Stimulated activated CD4-positive, alpha-beta T cell treated with anti-CD3 and anti-CD28 coated beads, Interleukin-12 subunit alpha, Interleukin-12 subunit beta, amount 100 ng/mL, for 48 hours (primary cell): ENCODE measurements at regions not wholly inside any gene's neighbourhood (a gene's known extent, or its start where the extent isn't known, plus 50 kb on each side); places are given as distances from the start of the nearest gene placed in this dataset.
"Not testable (repeated sequence)": the region's sequence is repeated elsewhere in the genome, so short reads cannot be mapped to it uniquely, and the experiment has no call there.

Source experiments
- DNase-seq, 3 donors: peaks; one replicate each; pipeline ENCODE4 v3.0.0-alpha.2; 2020; ENCODE audit warnings: low read depth in 2 of 3, low spot score in 1 of 3

DNA sequence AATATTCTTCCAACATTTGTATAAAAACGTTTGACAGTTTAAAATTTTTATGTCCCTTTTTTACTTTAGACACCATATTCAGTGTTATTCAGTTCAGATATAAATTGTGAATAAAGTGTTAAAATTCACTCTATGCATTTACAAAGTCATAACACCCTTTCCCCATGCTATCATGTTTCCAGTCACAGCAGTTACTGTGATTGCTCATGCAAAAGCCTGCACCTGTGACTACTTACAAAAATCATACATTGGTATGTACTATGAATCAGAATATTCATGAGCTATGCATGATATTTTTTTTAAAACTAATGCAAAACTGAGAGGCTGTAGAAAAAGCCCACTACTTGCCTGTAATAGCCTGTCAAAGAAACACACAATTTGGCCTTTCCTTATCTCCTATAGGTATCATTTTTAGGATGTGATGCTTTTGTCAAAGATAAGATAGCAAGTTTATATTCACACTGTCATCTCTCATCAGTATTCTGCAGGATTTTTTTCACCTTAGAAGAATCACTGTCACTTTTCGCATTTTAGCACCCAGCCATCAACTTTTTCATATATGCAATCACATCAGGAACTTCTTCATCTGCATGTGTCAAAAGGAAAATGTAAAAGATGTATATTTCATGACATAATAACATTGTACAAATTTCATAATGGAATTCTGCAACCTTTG lies 443.2 kb downstream of the C12orf50 start:
- no peak for DNase-seq

DNA sequence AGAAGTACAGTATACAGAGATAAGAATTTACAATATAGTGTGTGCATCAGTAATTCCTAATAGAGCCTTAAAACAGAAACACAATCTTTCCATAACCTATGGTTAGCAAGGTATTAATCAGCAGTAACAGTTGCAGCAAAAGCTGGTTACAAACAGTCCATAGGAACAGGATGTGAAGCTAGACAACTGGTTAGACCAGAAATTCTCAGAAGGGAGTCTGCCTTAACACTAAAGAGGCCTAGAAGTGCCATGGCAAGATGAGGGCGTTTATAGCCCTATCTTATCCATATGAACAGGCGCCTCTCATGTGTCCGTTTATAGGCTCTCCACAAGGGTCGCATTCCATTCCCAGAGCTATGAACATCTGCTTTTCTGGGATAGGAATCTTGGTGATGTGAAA lies 450.1 kb downstream of the C12orf50 start:
- DNase-seq, result not testable (repeated sequence)

DNA sequence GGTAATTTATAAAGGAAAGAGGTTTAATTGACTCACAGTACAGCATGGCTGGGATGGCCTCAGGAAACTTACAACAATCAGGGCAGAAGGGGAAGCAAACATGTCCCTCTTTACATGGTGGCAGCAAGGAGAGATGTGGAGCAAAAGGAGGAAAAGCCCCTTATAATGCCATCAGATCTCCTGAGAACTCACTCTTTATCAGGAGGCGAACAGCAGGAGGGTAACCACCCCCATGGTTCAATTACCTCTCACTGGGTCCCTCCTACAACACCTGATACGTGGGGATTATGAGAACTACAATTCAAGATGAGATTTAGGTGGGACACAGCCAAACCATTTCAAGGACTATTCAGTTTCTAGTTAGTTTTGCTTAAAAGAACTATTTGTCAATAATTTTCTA lies 453.3 kb downstream of the C12orf50 start:
- no peak for DNase-seq

DNA sequence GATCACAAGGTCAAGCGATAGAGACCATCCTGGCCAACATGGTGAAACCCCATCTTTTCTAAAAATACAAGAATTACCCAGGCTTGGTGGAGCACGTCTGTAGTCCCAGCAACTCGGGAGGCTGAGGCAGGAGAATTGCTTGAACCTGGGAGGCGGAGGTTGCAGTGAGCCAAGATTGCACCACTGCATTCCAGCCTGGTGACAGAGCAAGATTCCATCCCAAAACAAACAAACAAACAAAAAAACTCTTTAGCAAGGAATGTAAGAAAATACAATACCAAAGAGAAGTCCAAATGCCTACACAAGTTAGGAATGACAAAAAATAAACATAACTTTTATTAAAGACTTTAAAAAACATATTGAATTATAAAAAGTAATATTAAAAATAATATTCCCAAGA lies 462.3 kb downstream of the C12orf50 start:
- DNase-seq, result not testable (repeated sequence)

DNA sequence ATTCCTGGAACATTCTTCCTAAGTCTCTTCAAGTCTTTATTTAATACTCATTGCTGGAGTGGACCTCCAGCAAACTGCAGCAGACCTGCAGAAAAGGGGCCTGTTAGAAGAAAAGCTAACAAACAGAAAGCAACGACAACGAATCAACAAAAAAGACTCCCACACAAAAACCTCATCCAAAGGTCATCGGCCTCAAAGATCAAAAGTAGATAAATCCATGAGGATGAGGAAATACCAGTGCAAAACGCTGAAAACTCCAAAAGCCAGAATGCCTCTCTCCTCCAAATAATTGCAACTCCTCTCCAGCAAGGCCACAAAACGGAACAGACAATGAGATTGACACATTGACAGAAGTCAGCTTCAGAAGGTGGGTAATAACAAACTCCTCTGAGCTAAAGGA lies 472.2 kb downstream of the C12orf50 start:
- DNase-seq, result no peak

DNA sequence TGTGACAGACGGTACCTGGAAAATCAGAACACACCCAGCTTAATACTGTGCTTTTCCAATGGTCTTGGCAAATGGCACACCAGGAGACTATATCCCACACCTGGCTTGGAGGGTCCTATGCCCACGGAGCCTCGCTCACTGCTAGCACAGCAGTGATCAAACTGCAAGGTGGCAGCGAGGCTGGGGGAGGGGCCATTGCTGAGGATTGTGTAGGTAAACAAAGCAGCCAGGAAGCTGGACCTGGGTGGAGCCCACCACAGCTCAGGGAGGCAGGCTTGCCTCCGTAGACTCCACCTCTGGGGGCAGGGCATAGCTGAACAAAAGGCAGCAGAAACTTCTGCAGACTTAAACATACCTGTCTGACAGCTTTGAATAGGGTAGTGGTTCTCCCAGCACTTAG lies 498.0 kb downstream of the C12orf50 start:
- DNase-seq, result not testable (repeated sequence)

DNA sequence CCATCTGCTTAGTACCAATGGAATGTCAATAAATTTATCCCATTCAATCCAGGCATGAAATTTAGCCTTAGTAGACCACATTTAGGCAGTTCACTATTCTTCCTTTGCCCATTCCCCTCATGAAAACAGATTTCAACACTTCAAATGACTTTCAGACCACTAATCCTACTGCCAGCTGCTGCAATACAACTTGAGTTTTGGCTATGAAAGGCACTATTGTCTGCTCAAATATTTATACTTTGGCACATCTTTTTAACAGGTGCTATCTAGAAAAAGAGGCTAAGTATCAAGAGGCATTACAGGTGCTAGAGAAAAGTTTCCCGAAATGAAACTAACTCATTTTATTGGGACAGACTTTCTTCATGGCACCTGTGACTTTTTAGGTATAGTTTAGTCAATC lies 499.8 kb downstream of the C12orf50 start:
- DNase-seq, result no peak

DNA sequence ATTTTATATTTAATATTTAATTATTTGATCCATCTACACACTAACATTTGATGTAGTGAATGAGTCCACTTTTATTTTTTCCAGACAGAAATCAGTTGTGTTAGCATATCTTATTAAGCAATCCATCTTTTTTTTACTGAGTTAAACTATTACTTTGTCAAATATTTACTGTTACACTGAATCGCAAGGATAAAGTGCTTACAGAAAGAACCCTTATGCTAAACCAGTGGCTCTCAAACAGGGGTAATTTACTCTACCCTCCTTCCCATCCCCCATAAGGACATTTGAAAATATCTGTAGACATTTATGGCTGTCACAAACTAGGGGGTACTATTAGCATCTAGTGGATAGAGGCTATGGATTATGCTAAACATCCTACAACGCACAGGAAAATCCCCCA lies 508.2 kb downstream of the C12orf50 start:
- no peak for DNase-seq

DNA sequence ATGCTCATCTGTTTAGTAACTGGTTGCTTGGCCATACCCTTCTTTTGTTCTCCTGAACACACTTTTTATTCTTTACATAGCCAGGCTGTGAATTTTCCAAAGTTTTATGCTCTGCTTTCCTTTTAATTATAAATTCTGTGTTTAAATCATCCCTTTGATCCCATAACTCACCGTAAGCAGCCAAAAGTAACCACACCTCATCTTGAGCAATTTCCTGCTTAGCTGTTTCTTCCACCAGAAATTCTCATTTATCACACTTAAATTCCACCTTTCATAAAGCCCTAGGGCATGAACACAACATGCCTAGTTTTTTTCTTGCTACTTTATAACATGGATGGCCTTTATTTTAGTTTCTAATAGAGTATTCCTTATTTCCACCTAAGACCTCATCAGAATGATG lies 510.7 kb downstream of the C12orf50 start:
- no peak for DNase-seq

DNA sequence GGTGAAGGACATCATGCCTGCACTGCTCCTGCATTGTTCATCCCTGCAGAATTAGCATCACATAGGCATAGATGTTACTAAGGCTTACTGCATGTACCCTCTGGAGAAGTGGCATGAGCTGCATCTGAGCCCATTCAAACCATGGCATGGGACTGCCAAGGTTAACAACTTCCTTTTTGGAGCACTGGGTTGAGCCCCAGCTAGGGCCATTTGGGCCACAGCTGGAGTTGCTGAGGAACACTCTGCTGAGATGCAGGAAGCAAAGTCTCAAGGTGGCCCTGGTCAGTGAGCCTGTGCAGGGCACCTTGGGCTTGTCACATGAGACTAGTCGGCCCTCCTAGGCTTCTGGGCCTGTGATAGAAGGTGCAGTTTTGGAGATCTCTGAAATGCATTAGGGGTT lies 511.2 kb downstream of the C12orf50 start:
- DNase-seq, result no peak

DNA sequence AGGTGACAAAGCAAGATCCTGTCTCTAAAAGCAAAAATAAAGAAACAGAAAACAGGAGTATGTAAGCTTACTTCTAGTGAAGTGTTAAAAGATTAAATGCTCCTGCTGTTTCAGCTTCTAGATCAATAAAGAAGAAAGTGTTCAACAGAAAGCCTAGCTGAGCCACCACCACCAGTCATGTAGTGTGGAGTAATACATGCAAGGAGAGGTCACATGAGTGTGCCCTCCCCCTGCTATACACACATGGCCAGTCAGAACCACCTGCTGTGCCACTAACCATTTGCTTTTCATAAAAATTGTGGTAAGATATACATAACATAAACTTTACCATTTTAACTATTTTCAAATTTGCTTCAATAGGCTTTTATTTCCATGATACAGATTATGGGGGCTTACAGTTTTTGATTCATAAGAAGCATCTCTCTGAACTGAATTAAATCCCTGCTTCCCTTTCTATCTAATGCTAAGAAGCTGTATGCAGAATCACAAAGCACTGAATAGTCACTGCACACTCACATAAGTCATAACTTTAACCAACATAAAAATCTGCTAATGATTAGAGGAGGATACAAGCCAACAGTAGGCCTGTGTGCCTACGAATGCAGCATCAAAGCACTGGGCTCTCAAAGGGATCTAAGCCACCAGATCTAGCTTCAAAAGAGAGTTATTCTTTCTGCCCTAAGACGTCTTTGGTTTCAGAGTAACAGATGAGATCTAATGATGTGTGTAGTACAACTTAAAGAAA lies 515.5 kb downstream of the C12orf50 start:
- DNase-seq, result no peak

DNA sequence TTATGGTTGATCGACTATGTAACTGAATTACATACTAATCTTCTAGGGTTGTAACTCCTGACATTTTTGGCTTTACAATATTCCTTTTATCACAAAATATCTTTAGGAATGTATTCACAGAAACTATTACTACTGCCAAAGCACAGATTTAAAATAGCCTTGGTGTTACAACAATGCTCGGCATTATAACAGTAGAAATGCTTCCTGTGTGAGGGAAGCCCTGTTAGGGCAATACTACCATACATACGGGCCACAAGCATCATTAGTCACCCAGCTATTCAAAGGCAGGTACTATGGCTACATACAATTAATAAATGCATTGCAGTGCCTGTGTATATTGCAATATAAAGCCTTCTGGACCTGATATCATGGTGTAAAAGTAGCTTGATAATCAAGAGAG lies 517.8 kb downstream of the C12orf50 start:
- DNase-seq, result no peak

DNA sequence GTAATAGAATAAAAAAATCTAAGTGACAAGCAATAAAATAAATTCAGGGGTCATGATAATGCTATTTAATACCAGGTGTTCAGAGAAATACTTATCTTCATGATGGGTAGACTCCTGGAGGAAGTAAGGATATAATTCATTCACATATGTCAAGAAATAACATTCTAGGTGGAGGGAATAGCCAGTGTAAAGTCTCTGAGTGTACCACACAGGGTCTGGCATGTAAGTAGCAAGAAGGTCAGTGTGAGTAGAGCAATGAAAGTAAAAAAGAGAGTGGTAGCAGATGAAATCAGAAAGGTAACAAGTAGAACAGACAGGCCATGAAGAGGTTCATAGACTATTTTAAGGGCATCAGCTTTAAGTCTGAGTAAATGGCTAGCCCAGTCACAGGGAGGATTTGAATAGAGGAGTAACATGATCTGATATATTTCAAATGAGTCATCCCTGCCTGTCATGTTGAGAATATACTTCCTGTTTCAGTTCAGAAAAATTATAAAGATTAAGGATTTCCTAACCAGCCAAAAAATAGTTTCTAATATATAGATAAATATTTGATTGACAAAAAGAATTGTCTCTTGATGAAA lies 519.9 kb downstream of the C12orf50 start:
- DNase-seq, result no peak

DNA sequence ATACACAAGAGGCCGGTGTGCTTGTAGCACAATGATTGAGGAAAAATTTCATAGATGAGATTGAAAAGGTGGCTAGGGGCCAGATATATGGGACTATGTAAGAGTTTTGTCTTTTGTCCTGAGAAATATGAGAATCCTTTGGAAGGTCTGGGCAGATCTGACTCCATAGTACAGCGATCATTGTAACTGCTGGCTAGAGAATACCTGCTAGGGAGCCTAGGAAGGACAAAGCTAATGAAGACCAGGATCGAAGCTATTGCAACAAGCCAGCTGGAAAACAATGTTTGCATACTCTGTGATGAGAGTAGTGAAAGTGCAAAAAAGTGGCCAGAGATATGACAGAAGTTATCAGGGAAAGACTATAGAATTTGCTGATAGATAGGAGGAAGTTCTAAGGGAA lies 537.6 kb downstream of the C12orf50 start:
- DNase-seq, result no peak

DNA sequence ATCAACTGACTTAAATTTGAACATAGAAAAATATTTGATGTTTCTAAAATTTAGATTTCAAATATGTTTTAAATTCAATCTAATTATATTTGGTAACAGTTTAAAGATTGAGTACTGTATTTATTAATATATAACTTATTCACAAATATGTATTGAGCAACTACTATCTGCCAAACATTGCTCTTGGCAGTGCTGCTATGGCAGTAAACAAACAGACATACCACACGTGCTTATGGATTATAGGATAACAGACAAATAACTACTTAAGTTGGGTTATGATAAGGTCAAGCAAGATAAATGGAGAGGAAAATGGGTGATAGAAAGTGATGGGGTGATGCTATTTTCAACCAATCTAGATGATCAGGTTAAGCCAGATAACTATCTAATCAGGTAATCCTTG lies 538.1 kb downstream of the C12orf50 start:
- DNase-seq, result no peak

DNA sequence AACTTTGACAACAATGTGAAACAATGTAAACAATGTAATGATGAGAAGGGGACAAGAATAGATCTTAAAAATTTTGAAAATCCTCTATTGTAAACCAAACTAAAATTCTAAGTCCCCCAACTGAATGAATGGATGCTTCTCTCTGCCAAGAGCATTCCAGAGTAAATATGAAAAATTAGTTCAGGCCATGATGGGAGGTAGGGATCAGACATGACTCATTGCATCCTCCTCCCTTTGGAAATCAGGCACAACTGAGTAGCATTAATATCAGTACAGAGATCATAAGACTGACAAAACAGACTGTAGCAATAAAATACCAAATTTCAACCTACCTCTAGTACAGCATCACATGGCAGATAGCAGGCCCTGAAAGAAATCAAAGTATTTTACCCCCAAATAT lies 559.9 kb downstream of the C12orf50 start:
- no peak for DNase-seq

DNA sequence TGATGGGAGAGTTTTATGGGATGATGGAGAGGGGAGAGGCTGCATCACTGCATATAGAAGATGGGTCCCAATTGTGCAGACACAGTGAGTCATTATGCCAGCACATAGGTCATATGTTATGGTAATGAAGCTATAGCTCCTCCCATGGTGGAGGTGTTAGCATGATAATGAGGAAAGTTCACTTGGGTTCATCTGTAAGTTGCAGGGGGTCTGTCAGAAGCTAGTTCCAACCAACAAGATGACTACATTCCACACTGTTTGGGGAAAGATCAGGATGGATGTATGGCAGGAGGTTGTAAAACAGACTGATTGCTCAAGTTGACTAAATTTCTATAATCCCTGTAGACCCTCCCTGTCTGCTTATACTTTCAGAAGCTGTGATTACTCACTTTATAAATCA lies 561.3 kb downstream of the C12orf50 start:
- DNase-seq, result no peak

DNA sequence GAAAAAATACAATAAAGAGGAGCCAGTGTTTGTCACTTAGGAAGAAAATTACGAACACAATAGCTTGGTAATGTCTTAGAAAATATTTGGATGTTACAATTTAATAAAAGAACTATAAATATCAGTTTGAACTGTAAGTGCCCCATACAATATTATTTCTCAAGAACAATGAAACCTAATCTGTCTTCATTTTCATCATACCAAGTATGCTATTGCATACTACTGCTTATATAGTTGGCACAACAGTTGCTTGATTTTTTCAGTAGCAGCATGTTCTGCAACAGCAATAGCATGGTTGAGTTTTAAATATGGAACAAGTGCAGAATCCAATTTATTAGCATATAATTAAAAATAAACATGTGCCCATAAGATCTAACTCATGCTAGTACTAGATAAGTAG lies 564.6 kb downstream of the C12orf50 start:
- no peak for DNase-seq

DNA sequence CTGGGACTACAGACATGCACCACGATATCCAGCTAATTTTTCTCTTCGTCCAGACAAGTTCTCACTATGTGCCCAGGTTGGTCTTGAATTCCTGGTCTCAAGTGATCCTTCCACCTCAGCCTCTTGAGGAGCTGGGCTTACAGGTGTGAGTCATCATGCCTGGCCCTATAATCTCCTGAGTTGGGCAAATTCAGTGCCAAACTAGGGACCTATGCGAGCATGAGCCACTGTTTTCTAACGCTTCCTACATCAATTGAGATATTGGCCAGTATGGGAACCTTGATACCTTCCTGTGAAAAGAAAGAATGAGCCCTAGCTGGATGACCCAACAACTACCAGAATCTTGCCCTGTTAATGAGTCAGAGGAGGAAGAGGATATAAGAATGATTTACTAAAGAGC lies 585.2 kb downstream of the C12orf50 start:
- DNase-seq, result no peak

DNA sequence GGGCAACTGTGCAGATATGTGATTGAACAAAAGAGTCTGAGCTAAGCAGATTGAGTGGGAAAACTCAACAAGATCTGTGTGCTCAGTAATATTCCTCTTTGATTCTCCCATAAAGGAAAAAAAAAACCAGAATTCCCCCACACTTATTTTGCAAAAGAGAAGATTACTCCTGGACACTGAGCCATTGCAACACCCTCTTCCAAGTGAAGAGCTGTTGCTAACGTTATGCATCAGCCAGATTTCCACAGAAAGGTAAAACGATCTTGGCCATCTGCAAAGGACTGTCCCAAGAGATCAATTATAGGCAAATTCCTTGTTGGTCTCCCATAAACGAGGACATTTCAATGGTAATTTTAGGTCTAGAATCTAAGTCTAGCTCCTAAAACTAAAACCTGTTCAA lies 587.7 kb downstream of the C12orf50 start:
- no peak for DNase-seq

DNA sequence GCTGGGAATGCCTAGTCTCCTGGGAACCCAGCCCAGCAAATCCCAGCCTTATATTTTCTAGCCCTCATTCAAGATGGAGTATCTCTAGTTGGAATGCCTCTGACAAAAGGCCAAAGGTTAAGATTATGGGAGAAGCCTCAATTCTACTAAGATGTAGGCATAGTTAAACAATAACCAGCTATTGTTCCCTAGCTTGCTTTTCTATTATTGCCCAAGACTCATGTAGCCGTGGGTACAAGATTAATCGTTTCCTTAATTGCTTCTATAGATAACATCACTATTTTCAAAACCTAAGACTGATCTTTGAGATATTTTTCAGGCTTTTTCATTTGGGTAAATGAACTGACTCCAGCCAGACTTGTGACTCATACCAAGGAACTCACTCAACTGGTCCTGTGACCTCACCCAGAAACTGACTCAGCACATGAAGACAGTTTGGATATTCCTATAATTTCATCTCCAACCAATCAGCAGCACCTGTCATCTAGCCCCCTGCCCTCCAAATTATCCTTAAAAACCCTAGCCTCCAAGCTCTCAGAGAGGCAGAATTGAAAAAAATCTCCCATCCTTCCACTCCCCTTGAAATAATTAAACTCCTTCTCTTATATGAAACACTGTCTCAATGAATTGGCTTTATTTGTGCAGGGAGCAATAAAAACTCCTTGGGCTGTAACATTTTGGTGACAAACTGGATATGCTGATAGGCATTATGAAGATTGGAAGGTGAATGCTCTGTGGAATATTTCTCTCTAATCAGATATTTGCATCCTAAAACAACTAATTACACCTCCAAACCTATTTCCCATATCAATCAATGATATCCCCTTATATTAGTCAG lies 589.0 kb downstream of the C12orf50 start:
- no peak for DNase-seq

DNA sequence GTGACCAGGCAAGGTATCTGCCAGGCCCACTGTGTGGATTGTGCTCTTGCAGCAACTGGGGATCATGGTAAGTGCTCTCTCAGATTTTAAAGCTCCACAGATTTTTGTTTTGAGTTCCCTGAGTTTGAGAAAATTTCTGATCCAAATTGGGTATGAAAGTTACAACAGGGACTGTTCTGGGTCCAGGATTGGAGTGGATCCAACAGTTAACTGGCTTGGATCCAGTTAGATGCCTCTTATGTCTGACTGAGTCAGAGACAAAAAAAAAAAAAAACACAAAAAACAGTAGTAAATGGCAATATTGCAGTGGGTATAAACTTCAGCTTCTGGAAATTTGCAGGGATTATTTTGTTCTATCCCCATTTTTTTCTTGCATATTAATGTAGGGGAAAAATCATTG lies 598.8 kb downstream of the C12orf50 start:
- DNase-seq, result no peak
